ENCODE measurements at regions not wholly inside any gene's neighbourhood (a gene's known extent, or its start where the extent isn't known, plus 50 kb on each side); places are given as distances from the start of the nearest gene placed in this dataset.

GRCh38 chr3:3696345-3696744, 102.9 kb upstream of the LRRN1 start:
- no peak for DNase-seq (ENCODE audit: low read depth)
- Mint-ChIP-seq H3K4me1 (ENCODE audit: low read depth, unreplicated experiment) (peaks cover 2% of the 10 kb centered on the region), H3K9me3 (ENCODE audit: unreplicated experiment) (peaks cover 3% of the 10 kb centered on the region), H3K27me3 (ENCODE audit: low read depth, unreplicated experiment) (no peaks in the 10 kb centered on the region), H3K36me3 (ENCODE audit: low read depth, unreplicated experiment) (no peaks in the 10 kb centered on the region), H3K4me3 (ENCODE audit: unreplicated experiment) (no peak overlapping the region), H3K27ac (ENCODE audit: unreplicated experiment) (no peak overlapping the region)
- FAIRE-seq: no peak
- H3K4me1 ChIP-seq (ENCODE audit: insufficient read depth, low read length): no peaks in the 10 kb centered on the region
- no peaks in the 10 kb centered on the region for H3K36me3 ChIP-seq (ENCODE audit: insufficient read depth, low read length)
- no peak overlapping the region for H3K9ac ChIP-seq (ENCODE audit: low read length)
- no peak overlapping the region for H2AFZ ChIP-seq (ENCODE audit: low read depth, low read length)
- H4K20me1 ChIP-seq (ENCODE audit: insufficient read depth, low read length): no peaks in the 10 kb centered on the region
- TF ChIP-seq EZH2 (IDR thresholded peaks at IDR 0.05; ENCODE audit: insufficient read depth, low read length) (no peak), CTCF (IDR thresholded peaks at IDR 0.05; ENCODE audit: insufficient read depth, low read depth, low read length) (no peak)
- no peak overlapping the region for H3K27ac ChIP-seq (ENCODE audit: low read depth, low read length)
- no peaks in the 10 kb centered on the region for H3K27me3 ChIP-seq (ENCODE audit: insufficient read depth, low read length)
- no peak overlapping the region for H3K4me2 ChIP-seq (ENCODE audit: low read length)
- H3K9me3 ChIP-seq (ENCODE audit: insufficient read depth, low read depth, low read length): peaks cover 6% of the 10 kb centered on the region
- no peaks in the 10 kb centered on the region for H3K79me2 ChIP-seq (ENCODE audit: insufficient read depth, low read length)
- H3K4me3 ChIP-seq (ENCODE audit: insufficient read depth, low read depth, low read length): no peak overlapping the region

DNA sequence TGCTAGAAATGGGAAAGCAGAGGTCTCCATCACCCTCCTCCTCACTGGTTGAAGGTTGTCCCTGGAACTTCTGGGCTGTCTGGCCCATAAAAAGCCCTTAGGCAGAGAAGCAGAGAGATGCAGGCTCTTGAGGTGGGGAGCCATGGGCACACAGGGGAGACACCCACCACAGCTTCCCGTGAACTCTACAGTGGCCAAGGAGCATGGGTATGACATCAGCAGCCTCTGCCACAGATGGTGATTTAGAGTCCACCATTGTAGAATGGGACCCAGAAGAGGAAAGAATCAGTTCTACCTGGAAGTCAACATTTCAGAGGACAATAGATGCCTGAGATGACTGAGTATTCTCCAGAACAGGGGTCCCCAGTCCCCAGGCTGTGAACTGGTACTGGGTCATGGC, 105.6 kb upstream of the LRRN1 start:
- no peak overlapping the region for H3K27ac ChIP-seq (ENCODE audit: low read depth, low read length)
- H4K20me1 ChIP-seq (ENCODE audit: insufficient read depth, low read length): no peaks in the 10 kb centered on the region
- no peaks in the 10 kb centered on the region for H3K36me3 ChIP-seq (ENCODE audit: insufficient read depth, low read length)
- no peak overlapping the region for H2AFZ ChIP-seq (ENCODE audit: low read depth, low read length)
- Mint-ChIP-seq H3K36me3 (ENCODE audit: low read depth, unreplicated experiment) (no peaks in the 10 kb centered on the region), H3K9me3 (ENCODE audit: unreplicated experiment) (peaks cover 1% of the 10 kb centered on the region), H3K4me1 (ENCODE audit: low read depth, unreplicated experiment) (no peaks in the 10 kb centered on the region), H3K27me3 (ENCODE audit: low read depth, unreplicated experiment) (peaks cover 2% of the 10 kb centered on the region), H3K27ac (ENCODE audit: unreplicated experiment) (no peak overlapping the region), H3K4me3 (ENCODE audit: unreplicated experiment) (no peak overlapping the region)
- no peak for FAIRE-seq
- H3K4me2 ChIP-seq (ENCODE audit: low read length): no peak overlapping the region
- no peak overlapping the region for H3K4me3 ChIP-seq (ENCODE audit: insufficient read depth, low read depth, low read length)
- H3K9me3 ChIP-seq (ENCODE audit: insufficient read depth, low read depth, low read length): peaks cover 6% of the 10 kb centered on the region
- TF ChIP-seq CTCF (IDR thresholded peaks at IDR 0.05; ENCODE audit: insufficient read depth, low read depth, low read length) (no peak), EZH2 (IDR thresholded peaks at IDR 0.05; ENCODE audit: insufficient read depth, low read length) (no peak)
- H3K9ac ChIP-seq (ENCODE audit: low read length): no peak overlapping the region
- H3K4me1 ChIP-seq (ENCODE audit: insufficient read depth, low read length): no peaks in the 10 kb centered on the region
- no peak for DNase-seq (ENCODE audit: low read depth)
- H3K27me3 ChIP-seq (ENCODE audit: insufficient read depth, low read length): no peaks in the 10 kb centered on the region
- H3K79me2 ChIP-seq (ENCODE audit: insufficient read depth, low read length): no peaks in the 10 kb centered on the region

DNA sequence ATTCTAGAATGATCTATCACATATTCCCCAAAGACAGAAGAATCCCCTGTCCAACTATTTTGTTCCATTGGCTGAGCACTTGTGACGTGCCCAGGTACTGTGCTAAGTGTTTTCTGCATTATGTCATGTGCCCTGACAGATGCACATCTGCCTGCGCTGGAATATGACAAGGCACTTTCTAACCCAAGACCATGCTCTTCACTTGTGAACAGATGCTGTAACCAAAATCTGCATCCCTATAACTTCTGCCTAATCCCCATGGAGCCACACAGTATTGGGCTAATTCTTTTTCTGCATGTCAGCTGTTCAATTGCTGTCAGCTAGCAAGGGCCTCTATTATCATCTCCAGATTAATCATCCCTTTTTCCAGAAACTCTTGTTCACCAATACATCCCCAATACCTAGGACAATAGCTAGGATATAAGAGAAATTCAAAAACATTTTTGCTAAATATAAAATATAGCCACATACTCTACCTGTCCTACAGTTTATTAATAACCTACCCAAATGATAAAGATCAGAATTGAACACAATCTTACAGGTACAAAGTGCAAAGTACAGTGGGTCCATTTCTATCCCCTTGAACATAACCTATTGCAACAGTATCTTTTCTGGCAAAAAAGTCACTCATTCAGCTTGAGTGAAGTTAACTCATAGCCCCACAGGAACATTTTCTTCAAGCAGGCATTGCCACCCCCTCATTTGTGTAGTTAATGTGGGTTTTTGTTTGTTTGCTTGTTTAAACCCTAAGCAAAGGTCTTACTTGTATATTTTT, 109.4 kb upstream of the LRRN1 start:
- H3K27me3 Mint-ChIP-seq (ENCODE audit: low read depth, unreplicated experiment): peaks cover 2% of the 10 kb centered on the region
- H2AFZ ChIP-seq (ENCODE audit: low read depth, low read length): no peak overlapping the region
- H3K27ac ChIP-seq (ENCODE audit: low read depth, low read length): no peak overlapping the region
- no peak overlapping the region for H3K4me2 ChIP-seq (ENCODE audit: low read length)
- H3K4me1 Mint-ChIP-seq (ENCODE audit: low read depth, unreplicated experiment): no peaks in the 10 kb centered on the region
- no peak overlapping the region for H3K9ac ChIP-seq (ENCODE audit: low read length)
- no peak overlapping the region for H3K4me3 ChIP-seq (ENCODE audit: insufficient read depth, low read depth, low read length)
- H3K9me3 Mint-ChIP-seq (ENCODE audit: unreplicated experiment): peaks cover 3% of the 10 kb centered on the region
- DNase-seq (ENCODE audit: low read depth): no peak
- H3K79me2 ChIP-seq (ENCODE audit: insufficient read depth, low read length): no peaks in the 10 kb centered on the region
- H3K4me3 Mint-ChIP-seq (ENCODE audit: unreplicated experiment): no peak overlapping the region
- no peaks in the 10 kb centered on the region for H3K27me3 ChIP-seq (ENCODE audit: insufficient read depth, low read length)
- no peak overlapping the region for H3K27ac Mint-ChIP-seq (ENCODE audit: unreplicated experiment)
- no peak for TF ChIP-seq EZH2 (IDR thresholded peaks at IDR 0.05; ENCODE audit: insufficient read depth, low read length)
- no peak for TF ChIP-seq CTCF (IDR thresholded peaks at IDR 0.05; ENCODE audit: insufficient read depth, low read depth, low read length)
- H4K20me1 ChIP-seq (ENCODE audit: insufficient read depth, low read length): no peaks in the 10 kb centered on the region
- no peaks in the 10 kb centered on the region for H3K36me3 ChIP-seq (ENCODE audit: insufficient read depth, low read length)
- H3K4me1 ChIP-seq (ENCODE audit: insufficient read depth, low read length): no peaks in the 10 kb centered on the region
- H3K36me3 Mint-ChIP-seq (ENCODE audit: low read depth, unreplicated experiment): no peaks in the 10 kb centered on the region
- H3K9me3 ChIP-seq (ENCODE audit: insufficient read depth, low read depth, low read length): peaks cover 2% of the 10 kb centered on the region
- no peak for FAIRE-seq
